ENCODE measurements at regions not wholly inside any gene's neighbourhood (a gene's known extent, or its start where the extent isn't known, plus 50 kb on each side); places are given as distances from the start of the nearest gene placed in this dataset.
A peak's percentile ranks its signal among the peaks of the same experiment; 100 is the strongest.
"Not testable (repeated sequence)": the region's sequence is repeated elsewhere in the genome, so short reads cannot be mapped to it uniquely, and the experiment has no call there.

DNA sequence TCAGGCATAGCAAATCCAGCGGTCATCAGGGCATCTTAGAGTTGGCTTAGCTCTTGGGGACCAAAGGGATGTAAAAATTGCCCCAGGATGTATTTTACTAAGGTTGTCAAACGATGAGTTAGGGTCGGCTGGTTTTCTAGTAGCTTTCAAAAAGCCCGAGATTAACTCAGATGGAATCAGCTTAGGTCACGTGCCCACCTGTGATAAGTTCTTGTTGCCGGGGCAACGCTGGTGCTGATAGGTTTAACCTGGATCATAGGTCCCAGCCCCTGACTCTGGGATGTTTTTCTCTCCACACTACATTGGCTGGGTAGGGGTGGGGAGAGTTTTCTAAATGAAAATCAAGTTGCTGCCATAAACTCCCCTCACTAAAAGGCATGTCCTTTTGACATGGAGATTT lies 257.3 kb upstream of the SULF2 start:
- no peak for DNase-seq (ENCODE audit: low read depth)

DNA sequence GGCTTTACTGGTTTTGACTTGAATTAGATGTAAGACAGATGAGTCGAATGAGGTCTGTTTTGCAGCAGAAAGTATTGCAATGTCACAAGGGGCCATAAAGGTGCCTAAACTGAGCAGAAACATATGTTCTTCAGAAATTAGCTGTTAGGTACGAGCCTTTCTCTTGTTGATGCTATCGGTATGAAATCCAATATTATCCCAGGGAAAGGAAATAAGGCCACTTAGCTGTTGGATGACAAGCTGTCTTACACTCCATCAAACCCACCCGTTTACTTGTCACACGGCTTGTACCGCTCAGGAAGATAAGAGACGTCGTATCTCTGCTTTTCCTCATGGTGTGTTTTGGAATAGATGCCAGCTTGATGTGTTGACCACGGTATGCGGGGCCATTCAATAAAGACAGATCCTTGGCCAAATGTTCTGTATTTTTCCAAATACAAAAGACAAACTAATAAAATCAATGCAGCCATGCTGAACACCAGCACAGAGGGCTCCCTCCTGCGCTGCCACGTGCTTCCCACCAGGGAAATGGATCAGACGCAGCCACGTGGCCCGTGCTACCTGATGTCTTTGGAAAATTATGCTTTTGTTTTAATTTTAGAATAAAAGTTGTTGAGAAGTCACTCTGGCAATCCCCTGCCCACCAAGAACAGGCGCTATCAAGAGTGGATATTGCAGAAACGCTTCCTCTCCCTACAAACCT lies 255.9 kb upstream of the SULF2 start:
- no peak for DNase-seq (ENCODE audit: low read depth)

GRCh38 chr20:48040491-48040890 lies 255.2 kb upstream of the SULF2 start:
- no peak for DNase-seq (ENCODE audit: low read depth)

DNA sequence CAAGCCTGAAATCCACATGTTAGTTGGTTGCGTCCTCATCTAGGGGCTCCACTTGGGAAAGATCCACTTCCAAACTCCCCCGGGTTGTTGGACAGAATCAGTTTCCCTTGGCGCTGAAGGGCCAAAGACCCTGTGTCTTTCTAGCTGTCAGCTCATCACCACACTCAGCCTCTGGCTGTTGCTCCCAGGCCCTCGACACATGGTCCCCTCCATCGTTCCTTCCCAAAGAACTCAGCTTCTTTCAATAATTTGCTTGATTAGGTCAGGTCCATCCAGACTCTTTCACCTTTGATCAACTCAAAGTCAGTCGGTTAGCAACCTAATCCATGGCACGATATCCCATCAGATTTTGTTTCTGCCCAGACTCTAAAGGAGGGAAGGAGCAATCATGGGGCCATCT lies 254.8 kb upstream of the SULF2 start:
- no peak for DNase-seq (ENCODE audit: low read depth)

DNA sequence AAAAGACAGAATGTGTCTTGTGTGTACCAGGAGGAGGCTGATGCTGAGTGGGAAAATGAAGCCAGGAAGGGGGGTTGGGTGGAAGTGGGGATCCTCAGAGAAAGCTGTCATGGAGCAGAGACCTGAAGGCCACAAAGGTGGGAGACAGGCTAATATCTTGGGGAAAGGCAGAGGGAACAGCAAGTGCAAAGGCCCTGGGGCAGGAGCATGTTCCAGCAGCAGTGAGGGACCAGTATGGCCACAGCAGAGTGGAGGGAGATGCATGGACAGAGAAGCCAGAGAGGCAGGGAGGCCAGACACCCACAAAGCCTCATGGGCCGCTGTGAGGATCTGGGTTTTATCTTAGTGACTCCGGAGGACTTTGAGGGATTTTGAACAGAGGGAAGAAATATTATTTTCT lies 254.2 kb upstream of the SULF2 start:
- no peak for DNase-seq (ENCODE audit: low read depth)

- no peak for DNase-seq (ENCODE audit: low read depth)
Measured at GRCh38 chr20:48038713-48039112, 253.4 kb upstream of the SULF2 start.

- DNase-seq (ENCODE audit: low read depth), result not testable (repeated sequence)
Measured at GRCh38 chr20:48037798-48038197, 252.5 kb upstream of the SULF2 start.

DNA sequence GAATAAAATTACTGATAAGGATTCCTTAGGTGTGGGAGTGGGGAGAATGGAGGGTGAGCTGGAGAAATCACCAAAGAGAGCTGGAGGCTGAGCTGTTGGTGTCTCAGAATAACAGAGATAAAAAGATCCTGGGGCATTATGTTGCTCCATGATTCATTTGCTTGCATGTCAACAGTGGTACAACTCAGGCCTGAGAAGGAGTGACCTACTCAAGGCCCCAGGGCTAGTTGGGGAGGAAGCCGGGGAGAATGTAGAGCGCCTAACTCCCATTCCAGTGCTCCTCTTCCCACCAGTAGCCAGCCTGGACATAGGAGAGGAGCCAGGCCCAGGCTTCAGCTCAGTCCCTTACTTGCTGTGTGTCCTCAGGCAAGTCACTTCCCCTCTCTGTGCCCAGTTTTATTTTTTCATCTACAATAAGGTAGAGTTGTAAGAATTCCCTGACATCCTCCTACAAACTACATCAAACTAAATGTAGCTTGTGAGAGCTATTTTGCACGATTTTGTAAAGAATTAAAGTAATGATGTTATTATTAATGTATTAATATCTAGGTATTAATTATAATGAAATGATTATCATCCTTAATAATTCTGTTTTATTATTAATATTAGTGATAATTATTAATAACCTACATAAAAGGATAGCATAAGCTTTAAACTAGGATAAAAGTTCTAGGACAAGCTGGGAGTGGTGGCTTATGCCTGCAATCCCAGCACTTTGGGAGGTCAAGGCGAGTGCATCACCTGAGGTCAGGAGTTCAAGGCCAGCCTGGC lies 250.9 kb upstream of the SULF2 start:
- no peak for DNase-seq (ENCODE audit: low read depth)

GRCh38 chr20:48034751-48035150 lies 249.5 kb upstream of the SULF2 start:
- DNase-seq (ENCODE audit: low read depth), result no peak

DNA sequence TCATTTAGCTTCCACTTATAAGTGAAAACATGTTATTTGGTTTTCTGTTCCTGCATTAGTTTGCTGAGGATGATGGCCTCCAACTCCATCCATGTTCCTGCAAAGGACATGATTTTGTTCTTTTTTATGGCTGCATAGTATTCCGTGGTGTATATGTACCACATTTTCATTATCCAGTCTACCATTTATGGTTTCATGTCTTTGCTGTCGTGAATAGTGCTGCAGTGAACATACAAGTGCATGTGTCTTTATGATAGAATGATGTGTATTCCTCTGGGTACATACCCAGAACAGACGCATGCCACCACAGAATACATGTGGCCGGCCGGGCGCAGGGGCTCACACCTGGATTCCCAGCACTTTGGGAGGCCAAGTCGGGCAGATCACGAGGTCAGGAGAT lies 247.7 kb upstream of the SULF2 start:
- not testable (repeated sequence) for DNase-seq (ENCODE audit: low read depth)

DNA sequence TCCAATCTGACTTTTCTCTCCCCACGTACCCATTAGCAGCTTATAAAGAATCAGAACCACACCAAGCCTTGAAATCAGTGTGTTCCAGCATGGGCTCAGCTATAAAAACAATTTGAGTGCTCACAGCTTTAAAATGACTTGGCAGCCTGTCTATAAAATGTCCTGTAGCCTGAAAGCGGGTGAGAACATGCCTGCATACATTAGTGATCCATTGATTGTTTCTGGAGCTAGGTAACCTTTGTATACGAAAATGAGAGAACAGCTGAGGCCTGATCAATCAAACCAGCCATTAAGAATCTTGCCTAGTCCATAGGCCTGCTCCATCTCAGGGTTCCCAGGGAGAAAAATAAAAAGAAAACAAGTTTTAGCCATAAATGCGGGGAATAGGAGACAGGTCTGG lies 245.8 kb upstream of the SULF2 start:
- no peak for DNase-seq (ENCODE audit: low read depth)

DNA sequence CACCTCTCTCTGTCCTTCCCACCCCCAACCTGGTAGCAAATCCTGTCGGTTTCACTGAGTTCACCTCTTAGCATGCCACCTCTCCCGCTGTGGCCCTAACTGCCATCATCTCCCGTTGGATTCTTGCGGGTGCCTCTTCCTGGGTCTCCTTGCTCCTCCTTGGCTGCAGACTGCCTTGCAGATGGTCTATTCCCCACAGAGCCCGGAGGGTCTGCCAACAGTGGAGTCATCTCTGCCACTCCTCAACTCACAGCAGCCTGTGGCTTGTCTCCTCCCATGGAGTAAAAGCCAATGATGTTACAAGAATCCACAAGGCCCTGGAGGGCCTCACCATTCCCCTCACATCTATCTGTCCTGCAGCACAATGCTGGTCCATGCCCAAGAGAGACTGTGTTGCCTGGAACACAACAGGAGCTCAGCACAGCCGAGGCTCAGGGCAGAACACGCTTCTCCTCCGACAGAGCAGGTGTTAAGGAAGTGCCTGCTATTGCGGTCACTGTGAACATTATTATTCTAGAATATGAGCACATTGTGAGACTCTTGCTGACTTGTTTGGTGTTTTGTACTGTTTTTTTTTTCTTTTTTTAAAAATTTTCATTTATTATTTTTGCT lies 241.8 kb upstream of the SULF2 start:
- no peak for DNase-seq (ENCODE audit: low read depth)

DNA sequence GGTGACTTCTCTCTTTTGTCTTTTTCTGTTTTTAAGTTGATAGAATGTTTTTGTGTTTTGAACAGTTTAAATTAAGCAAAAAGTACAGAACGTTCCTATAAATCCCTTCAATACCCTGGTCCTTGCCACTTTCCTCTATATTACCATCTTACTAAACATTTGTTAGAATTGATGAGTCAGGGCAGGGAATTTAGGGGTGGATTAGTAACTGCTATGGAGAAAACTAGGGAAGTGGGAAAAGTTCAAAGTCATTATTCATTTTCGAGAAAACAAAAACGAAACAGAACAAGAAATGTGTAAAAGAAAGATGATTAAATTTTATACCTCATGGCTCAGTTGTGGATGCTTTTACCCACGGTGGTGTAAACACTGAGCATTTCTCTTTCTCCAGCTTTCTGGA lies 240.4 kb upstream of the SULF2 start:
- peak; percentile 11 for DNase-seq (ENCODE audit: low read depth)

DNA sequence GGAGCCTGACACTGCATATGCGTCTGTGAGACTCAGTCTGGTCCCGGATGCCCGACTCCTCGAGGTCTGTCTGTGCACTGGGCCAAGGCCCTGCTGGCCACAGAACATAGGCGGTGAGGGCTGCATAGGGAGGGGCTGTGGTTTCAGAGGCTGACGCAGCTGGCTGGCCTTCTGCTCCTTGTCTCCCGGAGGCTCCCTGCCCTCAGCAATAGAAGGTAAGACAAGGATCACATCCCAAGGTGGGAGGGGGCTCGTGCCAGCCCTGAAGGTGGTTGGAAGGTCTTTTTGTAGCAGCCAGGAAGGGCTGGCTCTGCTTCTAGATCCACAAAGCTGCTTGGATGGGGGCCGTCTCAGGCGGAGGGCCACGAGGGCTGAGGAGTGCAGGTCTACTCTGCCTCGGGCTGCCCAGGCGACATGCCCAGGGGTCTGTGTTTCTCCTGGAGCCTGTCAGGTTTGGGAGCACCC lies 239.8 kb upstream of the SULF2 start:
- DNase-seq (ENCODE audit: low read depth), result peak; percentile 29

GRCh38 chr20:48024539-48024938 lies 239.3 kb upstream of the SULF2 start:
- DNase-seq (ENCODE audit: low read depth), result no peak

DNA sequence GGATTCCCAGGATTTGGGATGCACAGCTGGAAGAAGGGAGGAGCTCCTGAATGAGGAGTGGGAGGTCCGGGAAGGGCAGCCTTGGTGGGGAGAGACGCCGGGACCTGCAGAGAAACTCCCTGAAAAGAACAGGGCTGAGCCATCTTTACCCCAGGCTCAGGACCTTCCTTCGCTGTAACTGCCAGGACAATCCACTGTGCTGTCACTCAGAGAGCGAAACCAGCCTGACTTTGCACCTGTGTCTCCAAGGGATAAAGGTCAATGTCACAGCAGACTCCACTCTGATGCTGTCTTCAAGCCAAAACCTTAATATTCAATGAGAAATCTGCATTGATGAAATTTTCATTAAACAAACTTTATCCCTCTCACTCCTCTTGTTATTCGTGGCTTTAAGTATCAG lies 235.4 kb upstream of the SULF2 start:
- not testable (repeated sequence) for DNase-seq (ENCODE audit: low read depth)

GRCh38 chr20:48019940-48020339 lies 234.7 kb upstream of the SULF2 start:
- DNase-seq (ENCODE audit: low read depth), result no peak

DNA sequence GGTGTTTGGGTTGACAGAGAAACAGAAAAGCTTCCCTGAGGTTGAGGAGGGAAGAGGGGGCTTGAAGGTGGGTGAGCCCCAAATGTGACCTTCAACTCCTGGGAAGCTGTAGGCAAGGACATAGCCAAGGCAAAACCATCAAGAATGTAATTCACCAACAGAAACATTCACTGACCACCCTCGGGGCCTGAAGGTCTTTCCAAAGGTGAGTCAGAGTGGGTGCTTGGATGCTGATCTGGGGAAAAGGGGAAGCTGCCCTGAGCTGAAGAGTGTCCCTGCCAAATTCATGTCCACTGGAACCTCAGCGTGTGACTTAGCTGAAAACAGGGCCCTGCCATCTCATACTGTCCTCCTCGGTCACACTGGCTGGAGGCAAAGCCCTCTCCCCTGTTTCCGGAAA lies 234.2 kb upstream of the SULF2 start:
- DNase-seq (ENCODE audit: low read depth), result no peak

DNA sequence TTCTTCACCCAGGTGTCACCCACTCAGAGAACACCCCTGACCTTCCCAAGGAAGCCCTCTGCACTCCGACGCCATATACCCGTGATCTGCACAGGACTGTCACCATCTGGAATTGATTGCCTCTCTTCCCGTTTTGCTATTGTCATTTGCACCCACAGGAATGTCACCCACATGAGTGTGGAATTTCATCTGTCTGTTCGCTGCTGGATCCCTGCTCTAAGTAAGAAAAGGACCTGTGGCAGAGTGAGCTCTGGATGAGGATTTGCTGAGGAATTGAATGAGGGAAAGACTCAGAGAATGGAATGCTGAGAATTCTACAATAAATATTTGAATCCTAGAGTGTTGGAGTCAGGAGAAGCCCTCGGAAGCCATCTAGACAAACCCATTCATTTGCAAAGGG lies 233.6 kb upstream of the SULF2 start:
- DNase-seq (ENCODE audit: low read depth), result not testable (repeated sequence)

- no peak for DNase-seq (ENCODE audit: low read depth)
Measured at GRCh38 chr20:48017992-48018391, 232.7 kb upstream of the SULF2 start.

DNA sequence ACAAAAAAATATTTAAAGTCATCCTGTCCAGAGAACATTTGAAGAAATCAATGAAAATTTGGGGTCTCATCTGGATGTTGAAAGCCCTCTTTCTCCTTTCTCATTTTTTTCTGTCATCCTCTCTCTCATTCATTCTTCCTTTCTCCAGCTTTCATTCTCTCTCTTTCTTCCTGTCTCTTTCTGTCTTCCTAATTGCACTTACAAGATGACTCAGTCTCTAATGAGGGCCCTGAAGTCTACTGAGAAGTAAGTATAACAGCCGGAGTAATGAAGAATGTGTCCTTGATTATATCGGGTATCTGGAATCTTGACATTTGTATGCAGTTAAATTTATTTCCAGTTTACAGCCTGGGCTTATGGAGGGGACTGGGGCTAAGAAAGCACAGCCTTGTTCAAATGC lies 232.2 kb upstream of the SULF2 start:
- DNase-seq (ENCODE audit: low read depth), result no peak

- peak; percentile 3 for DNase-seq (ENCODE audit: low read depth)
Measured at GRCh38 chr20:48015943-48016723, 230.9 kb upstream of the SULF2 start.
